ENCODE measurements at regions not wholly inside any gene's neighbourhood (a gene's known extent, or its start where the extent isn't known, plus 50 kb on each side); places are given as distances from the start of the nearest gene placed in this dataset.

- no peaks in the 10 kb centered on the region for H3K27me3 Mint-ChIP-seq (ENCODE audit: unreplicated experiment)
- H3K4me3 Mint-ChIP-seq (ENCODE audit: unreplicated experiment), result no peak overlapping the region
- H3K36me3 Mint-ChIP-seq (ENCODE audit: low read depth, unreplicated experiment), result no peaks in the 10 kb centered on the region
- no peaks in the 10 kb centered on the region for H3K4me1 Mint-ChIP-seq (ENCODE audit: unreplicated experiment)
- TF ChIP-seq CTCF (IDR thresholded peaks at IDR 0.05; ENCODE audit: unreplicated experiment), result no peak
- no peak for DNase-seq (ENCODE audit: low spot score)
- no peak overlapping the region for H3K27ac Mint-ChIP-seq (ENCODE audit: unreplicated experiment)
- H3K9me3 Mint-ChIP-seq (ENCODE audit: unreplicated experiment), result no peaks in the 10 kb centered on the region
These were observed 550.1 kb downstream of the KCNJ18 start for GRCh38 chr17:22242472-22242871.

- Mint-ChIP-seq H3K27ac (ENCODE audit: unreplicated experiment) (no peak overlapping the region), H3K4me1 (ENCODE audit: unreplicated experiment) (no peaks in the 10 kb centered on the region), H3K36me3 (ENCODE audit: low read depth, unreplicated experiment) (no peaks in the 10 kb centered on the region), H3K27me3 (ENCODE audit: unreplicated experiment) (no peaks in the 10 kb centered on the region), H3K9me3 (ENCODE audit: unreplicated experiment) (peaks cover 4% of the 10 kb centered on the region), H3K4me3 (ENCODE audit: unreplicated experiment) (no peak overlapping the region)
- TF ChIP-seq CTCF (IDR thresholded peaks at IDR 0.05; ENCODE audit: unreplicated experiment), result no peak
- DNase-seq (ENCODE audit: low spot score), result no peak
These were observed 559.2 kb downstream of the KCNJ18 start for GRCh38 chr17:22251498-22251897.

GRCh38 chr17:22253007-22253406 is 560.7 kb downstream of the KCNJ18 start:
- no peak overlapping the region for H3K4me3 Mint-ChIP-seq (ENCODE audit: unreplicated experiment)
- H3K4me1 Mint-ChIP-seq (ENCODE audit: unreplicated experiment), result no peaks in the 10 kb centered on the region
- no peaks in the 10 kb centered on the region for H3K27me3 Mint-ChIP-seq (ENCODE audit: unreplicated experiment)
- TF ChIP-seq CTCF (IDR thresholded peaks at IDR 0.05; ENCODE audit: unreplicated experiment), result no peak
- DNase-seq (ENCODE audit: low spot score), result no peak
- H3K36me3 Mint-ChIP-seq (ENCODE audit: low read depth, unreplicated experiment), result no peaks in the 10 kb centered on the region
- no peak overlapping the region for H3K27ac Mint-ChIP-seq (ENCODE audit: unreplicated experiment)
- peaks cover 4% of the 10 kb centered on the region for H3K9me3 Mint-ChIP-seq (ENCODE audit: unreplicated experiment)

- Mint-ChIP-seq H3K27me3 (ENCODE audit: unreplicated experiment) (peaks cover 5% of the 10 kb centered on the region), H3K4me1 (ENCODE audit: unreplicated experiment) (no peaks in the 10 kb centered on the region), H3K9me3 (ENCODE audit: unreplicated experiment) (peaks cover 20% of the 10 kb centered on the region), H3K4me3 (ENCODE audit: unreplicated experiment) (no peak overlapping the region), H3K27ac (ENCODE audit: unreplicated experiment) (no peak overlapping the region), H3K36me3 (ENCODE audit: low read depth, unreplicated experiment) (no peaks in the 10 kb centered on the region)
- no peak for TF ChIP-seq CTCF (IDR thresholded peaks at IDR 0.05; ENCODE audit: unreplicated experiment)
- no peak for DNase-seq (ENCODE audit: low spot score)
These were observed 573.5 kb downstream of the KCNJ18 start for GRCh38 chr17:22265807-22266206.

- no peak overlapping the region for H3K4me3 Mint-ChIP-seq (ENCODE audit: unreplicated experiment)
- no peak for TF ChIP-seq CTCF (IDR thresholded peaks at IDR 0.05; ENCODE audit: unreplicated experiment)
- no peak for DNase-seq (ENCODE audit: low spot score)
- H3K27me3 Mint-ChIP-seq (ENCODE audit: unreplicated experiment), result peaks cover 5% of the 10 kb centered on the region
- peaks cover under 1% of the 10 kb centered on the region for H3K36me3 Mint-ChIP-seq (ENCODE audit: low read depth, unreplicated experiment)
- H3K9me3 Mint-ChIP-seq (ENCODE audit: unreplicated experiment), result peaks cover 20% of the 10 kb centered on the region
- H3K4me1 Mint-ChIP-seq (ENCODE audit: unreplicated experiment), result no peaks in the 10 kb centered on the region
- H3K27ac Mint-ChIP-seq (ENCODE audit: unreplicated experiment), result no peak overlapping the region
These were observed 573.9 kb downstream of the KCNJ18 start for GRCh38 chr17:22266231-22266630.
